GM19463 (cell line): ENCODE measurements at regions not wholly inside any gene's neighbourhood (a gene's known extent, or its start where the extent isn't known, plus 50 kb on each side); places are given as distances from the start of the nearest gene placed in this dataset.
"Not testable (repeated sequence)": the region's sequence is repeated elsewhere in the genome, so short reads cannot be mapped to it uniquely, and the experiment has no call there.

Source experiments
- ATAC-seq: cut with Tn5 transposase; IDR thresholded peaks from one replicate; pipeline ENCODE4 v1.9.1; 2021; ENCODE audit warnings: mild to moderate bottlenecking, moderate library complexity; ENCODE audit not compliant: unreplicated experiment

GRCh38 chr6:170036367-170036766 lies 254.5 kb downstream of the DLL1 start:
- ATAC-seq: not testable (repeated sequence)

GRCh38 chr6:170035901-170036304 lies 255.0 kb downstream of the DLL1 start:
- no peak for ATAC-seq

GRCh38 chr6:170035044-170035443 lies 255.8 kb downstream of the DLL1 start:
- ATAC-seq: no peak

GRCh38 chr6:170034294-170034693 lies 256.6 kb downstream of the DLL1 start:
- no peak for ATAC-seq

- ATAC-seq: no peak
Measured at GRCh38 chr6:170033666-170034065, 257.2 kb downstream of the DLL1 start.

- no peak for ATAC-seq
Measured at GRCh38 chr6:170032706-170033309, 258.1 kb downstream of the DLL1 start.

- no peak for ATAC-seq
Measured at GRCh38 chr6:170032197-170032596, 258.7 kb downstream of the DLL1 start.

- ATAC-seq: no peak
Measured at GRCh38 chr6:170031684-170032121, 259.2 kb downstream of the DLL1 start.

- no peak for ATAC-seq
Measured at GRCh38 chr6:170030821-170031471, 259.9 kb downstream of the DLL1 start.

- no peak for ATAC-seq
Measured at GRCh38 chr6:170030284-170030815, 260.5 kb downstream of the DLL1 start.

- ATAC-seq: no peak
Measured at GRCh38 chr6:170029416-170030283, 261.2 kb downstream of the DLL1 start.

GRCh38 chr6:170028629-170029345 lies 262.1 kb downstream of the DLL1 start:
- no peak for ATAC-seq

GRCh38 chr6:170027647-170028043 lies 263.2 kb downstream of the DLL1 start:
- ATAC-seq: no peak

- ATAC-seq: no peak
Measured at GRCh38 chr6:170026751-170027646, 263.9 kb downstream of the DLL1 start.

GRCh38 chr6:170025935-170026750 lies 264.7 kb downstream of the DLL1 start:
- ATAC-seq: no peak

- no peak for ATAC-seq
Measured at GRCh38 chr6:170025341-170025911, 265.5 kb downstream of the DLL1 start.

GRCh38 chr6:170024940-170025339 lies 265.9 kb downstream of the DLL1 start:
- no peak for ATAC-seq

GRCh38 chr6:170023620-170024521 lies 267.0 kb downstream of the DLL1 start:
- ATAC-seq: no peak
